RKO (cell line): ENCODE measurements at regions not wholly inside any gene's neighbourhood (a gene's known extent, or its start where the extent isn't known, plus 50 kb on each side); places are given as distances from the start of the nearest gene placed in this dataset.

ENCODE experiments used
- DNase-seq: peaks from one replicate; pipeline ENCODE4 v3.0.0-alpha.2; 2016; ENCODE audit warnings: low spot score

DNA sequence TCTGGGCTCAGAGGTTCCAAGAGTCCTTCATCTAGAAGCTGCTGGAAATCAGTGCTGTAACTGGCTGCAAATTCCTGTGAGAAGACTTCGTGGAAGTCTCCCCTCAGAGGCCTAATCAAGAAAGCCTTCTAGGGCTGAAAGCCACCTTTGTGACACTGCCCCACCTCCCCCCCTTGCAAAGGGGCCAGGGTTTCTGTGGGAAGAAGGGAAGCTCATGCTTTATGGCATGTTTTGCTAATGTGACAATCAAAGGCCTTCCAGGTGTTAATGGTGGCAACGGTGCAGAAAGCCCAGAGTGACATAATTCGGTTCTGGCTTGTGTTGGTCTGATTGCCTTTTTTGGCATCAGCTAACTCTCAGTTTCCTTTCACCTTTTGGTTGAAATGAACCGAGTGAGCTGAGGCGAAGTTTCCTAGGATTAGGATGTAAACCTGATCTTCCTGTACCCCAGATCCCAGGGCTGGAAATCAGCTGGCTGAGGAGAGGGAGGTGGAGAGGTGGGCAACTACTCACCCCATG, 126.9 kb upstream of the TRIB2 start:
- no peak for DNase-seq

DNA sequence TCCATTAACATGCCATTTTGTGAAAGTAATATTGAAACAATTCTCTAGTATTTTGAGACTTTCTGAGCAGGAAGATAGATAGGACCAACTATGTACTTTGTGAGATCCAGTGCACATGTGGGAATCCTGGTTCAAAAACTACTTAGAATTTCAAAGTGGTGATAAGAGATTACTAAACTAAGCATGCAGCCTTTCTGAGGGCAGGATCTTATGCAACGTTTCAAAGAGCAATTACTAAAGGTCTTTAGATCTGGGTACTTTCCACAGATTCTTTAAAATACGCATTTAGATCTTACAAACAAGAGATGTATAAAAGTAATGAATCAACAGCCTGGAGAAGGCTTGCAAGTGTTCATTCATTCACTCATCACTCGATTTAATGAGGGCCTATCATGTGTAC, 124.4 kb upstream of the TRIB2 start:
- DNase-seq, result no peak

DNA sequence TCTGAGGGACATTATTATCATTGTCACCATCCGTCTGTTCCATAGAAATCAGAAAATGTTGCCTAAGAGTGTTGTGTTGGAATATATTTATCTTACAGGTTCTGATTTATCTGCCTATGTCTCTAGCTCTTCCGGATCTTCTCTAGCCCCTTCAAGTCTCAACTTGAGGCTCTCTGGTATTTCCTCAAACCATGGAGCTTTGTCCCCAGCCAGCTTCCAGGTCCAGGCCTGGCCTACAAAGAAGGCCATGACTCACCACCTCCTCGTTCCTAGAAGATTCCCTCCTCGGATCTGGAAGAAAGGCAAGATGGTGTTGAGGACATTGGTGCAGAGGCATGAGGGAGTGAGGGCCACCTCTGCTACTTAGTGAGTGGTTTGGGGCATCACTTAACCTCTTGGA, 122.1 kb upstream of the TRIB2 start:
- DNase-seq, result no peak

DNA sequence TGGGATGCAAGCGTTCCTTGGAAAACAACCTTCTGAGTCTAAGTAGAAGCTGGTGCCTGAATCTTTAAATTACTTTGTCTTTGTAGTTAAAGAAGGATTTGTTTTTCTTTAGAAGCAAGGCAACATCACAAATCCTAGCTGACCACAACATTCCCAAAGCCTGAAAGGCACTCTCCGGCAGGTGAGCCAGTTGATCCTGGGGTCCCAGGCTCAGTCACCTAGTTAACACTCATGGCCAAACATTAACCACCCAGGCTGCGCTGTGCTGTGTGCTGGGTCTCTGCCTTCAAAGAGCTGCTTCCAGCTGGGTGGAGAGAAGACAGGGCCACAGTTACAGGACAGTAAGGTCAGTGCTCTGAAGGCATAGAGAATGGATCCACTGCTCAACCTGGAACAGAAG, 120.0 kb upstream of the TRIB2 start:
- DNase-seq, result no peak

DNA sequence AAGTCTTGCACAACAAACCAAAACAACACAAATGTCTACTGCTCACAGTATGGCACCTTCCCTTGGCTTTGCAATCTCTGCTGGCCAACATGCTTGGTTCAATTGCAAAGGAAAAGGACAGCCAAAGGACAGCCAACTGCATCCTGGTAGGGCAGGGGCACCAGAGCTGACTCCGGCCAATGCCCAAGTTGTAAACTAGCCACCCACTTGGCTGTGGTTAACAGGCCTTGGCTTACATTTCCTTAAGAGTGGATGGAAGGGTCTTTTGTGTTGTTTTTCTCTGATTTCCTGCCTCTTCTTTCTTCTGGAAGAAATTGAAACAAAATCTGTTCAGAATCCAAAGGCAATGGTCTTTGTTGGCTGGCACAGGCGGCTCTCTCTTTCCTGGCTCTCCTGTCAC, 119.1 kb upstream of the TRIB2 start:
- DNase-seq, result no peak

DNA sequence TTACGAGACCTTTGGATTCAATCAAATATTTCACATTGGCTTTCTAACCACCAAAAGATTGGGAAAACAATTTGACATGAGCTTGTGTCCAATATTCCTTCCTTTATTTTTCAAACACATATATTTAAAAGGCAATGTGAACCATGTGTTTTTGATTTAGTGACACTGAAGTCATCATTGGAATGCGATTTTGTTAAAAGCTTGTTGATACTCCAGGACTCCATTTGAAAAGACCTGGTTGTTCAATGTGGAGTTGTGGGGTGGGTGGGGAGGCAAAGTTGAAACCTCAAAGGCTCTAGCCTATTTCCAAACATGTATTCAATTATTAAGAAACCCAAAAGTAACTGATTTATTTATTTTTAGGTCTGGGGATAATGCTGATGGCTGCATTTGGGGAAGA, 114.1 kb upstream of the TRIB2 start:
- no peak for DNase-seq

DNA sequence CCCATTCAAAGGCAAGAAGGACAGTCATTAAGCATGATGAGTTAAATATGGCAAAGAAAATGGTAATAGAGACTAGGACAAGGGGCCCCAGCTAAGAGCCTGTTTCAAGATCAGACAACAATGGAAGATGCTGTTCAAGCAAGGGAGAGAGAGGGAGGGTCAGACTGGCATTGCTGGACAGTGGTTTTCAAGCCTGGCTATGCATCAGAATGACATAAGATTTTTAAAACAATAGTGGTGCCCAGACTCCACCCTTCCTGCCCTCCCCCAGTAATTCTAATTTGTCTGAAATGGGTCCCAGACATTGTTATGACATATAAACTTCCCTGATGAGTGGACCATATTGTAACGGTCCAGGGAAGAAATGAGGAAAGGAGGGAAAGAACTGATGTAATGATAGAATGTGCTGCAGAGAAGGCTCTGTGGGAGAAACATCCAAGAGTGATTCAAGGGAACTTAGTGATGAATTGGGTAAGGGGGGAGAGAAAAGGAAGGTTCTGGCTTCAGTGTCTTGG, 112.9 kb upstream of the TRIB2 start:
- DNase-seq, result no peak

DNA sequence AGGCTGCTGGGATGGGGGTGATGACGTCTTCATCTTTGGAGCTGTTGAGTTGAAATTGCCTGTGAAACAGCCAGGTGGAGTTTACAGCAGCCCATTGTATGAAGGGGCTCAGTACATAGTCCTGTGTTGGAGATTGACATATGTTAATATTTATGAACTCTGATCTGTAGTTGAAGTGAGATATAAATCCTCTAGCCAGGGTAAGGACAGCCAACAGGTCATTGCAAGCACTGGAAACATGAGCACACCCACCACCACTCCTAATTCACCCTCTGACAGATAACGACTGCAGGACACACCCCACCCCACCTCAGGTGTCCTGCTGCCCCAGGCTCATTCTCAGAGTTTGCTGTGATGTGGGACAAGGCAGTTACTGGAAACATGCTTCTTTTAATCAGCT, 112.4 kb upstream of the TRIB2 start:
- no peak for DNase-seq

DNA sequence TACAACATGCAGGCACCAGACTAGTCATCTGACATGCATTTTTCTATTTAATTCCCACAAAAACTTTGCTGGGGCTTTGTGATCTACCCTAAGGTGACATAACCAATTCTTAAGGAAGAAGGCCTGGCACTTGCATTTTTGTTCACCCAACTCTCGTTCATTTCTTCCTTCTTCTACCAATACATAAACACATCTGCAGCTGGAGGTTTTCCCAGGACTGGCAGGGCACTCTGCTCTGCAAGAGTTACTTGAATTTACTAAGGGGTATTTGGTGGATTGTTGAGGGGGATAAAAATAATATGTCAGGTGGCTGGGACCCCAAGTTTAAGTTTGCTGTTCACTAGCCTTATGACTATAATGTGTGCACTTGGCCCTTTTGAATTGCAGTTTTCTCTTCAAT, 111.4 kb upstream of the TRIB2 start:
- no peak for DNase-seq

DNA sequence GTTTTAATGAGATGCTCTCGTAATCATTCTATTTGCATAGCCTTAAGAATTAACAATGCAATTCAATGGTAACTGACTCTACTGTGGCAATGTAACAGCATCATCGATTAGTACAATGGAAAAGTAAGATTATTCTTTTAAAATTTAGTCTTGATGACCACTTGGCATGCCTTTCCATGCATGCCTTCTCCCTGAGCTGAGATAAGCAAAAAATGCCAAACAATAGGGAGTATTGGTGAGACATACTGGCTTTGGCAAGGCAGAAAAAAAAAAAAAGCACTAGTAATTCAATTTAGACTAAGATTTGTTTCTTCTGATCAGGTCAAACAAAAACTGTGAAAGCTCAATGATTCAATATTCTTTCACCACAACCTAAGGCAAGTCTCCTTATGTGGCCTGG, 110.8 kb upstream of the TRIB2 start:
- no peak for DNase-seq

DNA sequence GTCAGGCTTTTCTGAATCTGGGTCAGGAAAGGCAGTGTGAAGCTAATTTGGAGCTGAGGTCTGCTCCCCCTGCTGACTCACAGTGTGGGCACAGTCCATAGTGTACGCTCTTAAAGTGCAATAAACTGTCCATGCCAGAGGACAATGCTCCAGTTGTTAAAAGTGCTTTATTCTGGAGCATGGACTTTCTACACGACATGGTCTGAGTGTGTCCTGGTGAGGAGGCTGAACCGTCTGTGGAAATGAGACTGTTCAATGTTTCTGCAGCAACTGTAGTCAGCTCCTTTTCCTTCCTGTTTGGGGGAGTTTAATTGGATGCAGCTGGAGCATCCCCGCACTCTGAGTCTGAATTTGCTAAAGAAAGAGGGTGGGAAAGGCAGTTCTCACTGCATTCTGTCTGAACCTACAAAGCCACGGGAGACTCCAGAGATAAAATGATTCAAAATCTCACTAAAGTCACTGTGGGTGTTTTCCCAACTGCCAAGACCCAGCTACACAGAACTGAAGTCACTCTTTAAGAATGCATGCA, 110.2 kb upstream of the TRIB2 start:
- DNase-seq, result no peak

DNA sequence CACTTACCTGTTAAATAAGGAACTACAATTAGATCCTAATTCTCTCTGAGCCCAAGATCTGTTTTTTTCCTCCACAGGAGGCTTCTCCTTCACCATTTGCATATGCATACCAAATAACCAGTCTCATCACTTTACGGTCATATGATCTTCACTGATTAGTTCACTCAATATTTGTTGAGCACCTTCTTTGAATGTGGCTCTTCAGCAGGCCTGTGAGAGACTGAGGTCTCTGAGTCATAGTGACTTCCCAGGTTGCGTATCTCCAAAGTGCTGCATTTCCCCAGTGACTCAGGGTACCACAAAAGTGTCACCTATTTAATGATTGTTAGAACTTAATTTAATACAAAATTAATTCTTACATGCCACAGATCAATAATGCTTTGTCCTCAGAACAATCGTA, 108.8 kb upstream of the TRIB2 start:
- DNase-seq, result no peak

DNA sequence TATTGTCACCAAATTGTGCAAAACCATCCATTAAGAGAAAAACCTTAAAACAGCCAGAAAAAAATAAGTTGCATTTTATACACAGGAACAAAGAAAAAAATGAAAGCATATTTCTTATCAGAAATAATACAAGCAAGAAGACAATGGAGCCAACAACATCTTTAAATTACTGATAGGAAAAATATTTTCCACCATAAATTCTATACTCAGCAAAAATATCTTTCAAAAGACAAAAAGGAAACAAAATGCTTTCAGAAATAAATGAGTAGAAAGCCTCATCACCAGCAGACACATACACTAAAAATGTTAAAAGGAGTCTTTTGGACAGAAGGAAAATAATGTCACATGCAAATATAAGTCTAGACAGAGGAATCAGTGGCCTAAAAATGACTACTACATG, 106.4 kb upstream of the TRIB2 start:
- no peak for DNase-seq

DNA sequence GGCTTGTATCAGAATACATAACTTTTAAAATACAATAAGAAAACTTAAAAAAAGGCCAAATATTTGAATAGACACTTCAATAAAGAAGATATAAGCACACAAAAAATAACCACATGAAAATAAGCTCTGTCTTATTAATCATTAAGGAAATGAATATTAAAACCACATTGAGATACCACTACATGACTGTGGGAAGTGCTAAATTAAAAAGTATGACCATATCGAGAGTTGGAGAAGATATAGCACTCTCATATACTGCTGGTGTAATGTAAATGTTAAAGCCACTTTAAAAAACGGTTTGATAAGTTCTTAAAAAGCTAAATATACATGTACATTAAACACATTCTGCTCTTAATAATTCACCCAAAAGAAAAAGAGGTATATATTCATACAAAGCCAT, 104.6 kb upstream of the TRIB2 start:
- DNase-seq, result no peak

DNA sequence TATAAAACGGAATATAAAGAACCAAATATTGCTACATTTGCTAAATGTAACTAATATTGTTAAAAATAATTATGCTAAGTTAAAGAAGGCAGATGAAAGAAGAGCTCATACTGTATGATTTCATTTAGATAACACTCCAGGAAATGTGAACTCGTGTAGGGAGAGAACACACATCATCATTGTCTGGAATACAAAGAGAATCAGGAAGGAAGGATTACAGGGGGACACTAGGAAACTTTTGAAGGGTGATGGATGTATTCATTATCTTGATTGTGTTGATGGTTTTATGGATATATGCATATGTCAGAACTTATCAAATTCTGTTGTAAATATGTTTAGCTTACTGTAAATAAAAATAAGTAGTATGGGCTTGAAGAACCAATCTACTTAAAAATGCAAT, 104.1 kb upstream of the TRIB2 start:
- DNase-seq, result no peak

DNA sequence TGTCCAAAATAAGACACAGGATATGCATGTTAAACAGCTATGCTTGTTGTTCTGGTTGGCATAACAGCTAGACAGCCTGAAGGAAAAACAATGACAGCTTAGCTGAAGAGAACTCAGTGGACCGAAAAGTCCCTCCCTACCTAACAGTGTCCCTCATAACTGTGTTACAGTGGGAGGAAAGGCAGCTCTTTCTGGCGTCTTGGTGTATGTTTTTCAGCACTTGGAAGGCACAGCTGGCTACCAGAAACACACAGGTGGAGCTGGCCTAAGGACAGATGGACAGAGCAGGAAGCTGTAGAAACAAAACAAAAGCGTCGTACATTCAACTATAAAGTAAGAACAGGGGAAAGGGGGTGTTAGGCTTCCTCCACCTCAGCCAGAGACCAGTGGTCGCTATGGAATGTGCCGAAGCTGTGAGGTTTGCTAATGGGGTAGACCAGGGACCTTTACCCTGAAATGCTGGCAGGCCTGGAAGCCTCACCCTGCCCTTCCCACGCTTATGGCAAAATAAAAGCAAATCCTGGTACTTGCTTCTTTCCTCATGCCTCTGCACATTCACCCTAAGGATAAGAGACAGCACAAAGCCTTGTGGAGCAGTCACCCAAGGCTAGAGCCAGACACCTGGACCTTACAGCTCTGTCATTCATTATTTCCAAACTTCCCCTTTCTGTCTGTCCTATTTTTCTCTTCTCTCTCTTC, 103.5 kb upstream of the TRIB2 start:
- no peak for DNase-seq

DNA sequence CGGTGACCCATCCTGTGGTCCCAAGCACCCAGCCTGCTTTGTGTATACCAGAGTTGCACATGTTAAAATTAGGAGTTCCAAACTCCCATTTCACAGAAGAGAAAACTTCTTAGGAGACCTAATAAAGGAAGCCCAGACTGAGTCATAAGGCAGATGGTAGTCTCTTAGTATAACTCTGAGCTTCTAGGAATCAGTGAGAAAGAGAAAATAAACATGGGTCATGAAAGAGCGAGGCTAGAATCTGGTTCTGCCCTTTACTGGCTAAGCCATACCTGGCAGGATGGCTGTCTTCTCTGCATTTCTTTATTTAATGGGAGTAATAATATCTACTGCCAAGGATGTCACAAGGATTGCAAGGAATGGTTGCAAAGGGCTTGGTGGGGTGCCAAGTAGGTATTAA, 101.2 kb upstream of the TRIB2 start:
- no peak for DNase-seq

DNA sequence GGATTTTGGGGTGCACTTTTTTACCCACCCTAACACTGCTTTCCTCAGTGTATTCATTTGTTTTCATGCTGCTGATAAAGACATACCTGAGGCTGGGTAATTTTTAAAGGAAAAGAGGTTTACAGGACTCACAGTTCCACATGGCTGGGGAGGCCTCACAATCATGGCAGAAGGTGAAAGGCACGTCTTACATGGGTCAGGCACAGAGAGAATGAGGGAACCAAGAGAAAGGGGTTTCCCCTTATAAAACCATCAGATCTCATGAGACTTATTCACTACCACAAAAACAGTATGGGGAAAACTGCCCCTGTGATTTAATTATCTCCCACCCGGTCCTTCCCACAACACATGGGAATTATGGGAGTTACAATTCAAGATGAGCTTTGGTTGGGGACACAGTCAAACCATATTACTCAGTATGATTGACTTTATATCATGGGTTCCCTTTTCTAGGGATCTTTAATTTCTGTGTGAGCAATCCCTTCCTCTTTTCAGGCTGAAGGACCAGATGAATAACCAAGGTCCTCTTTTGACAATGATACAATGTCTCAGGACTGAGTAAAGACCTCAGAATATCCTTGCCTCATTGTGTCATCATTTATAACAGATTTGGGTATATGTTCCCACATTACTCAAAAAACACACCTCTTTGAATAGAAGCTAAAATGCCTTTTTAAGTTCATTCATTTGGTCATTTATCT, 100.1 kb upstream of the TRIB2 start:
- DNase-seq, result no peak

DNA sequence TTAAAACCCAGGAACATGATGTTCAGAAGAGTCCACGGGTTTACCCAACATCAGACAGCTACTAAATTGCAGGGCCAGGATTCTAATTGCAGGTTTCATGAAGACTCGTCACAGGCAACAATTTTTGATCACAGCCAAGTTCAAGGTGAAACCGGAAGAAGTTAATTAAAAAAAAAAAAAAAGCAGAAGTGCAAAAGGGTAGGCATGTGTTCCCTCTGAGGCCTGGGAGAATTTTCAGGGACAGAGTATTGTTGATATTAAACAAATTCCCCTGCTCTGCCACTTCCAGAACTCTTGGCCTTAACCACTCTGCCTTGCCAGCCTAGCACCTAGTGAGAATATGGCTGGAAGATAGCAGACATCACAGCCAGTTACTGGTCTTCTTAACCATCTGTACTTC, 99.4 kb upstream of the TRIB2 start:
- DNase-seq, result no peak

DNA sequence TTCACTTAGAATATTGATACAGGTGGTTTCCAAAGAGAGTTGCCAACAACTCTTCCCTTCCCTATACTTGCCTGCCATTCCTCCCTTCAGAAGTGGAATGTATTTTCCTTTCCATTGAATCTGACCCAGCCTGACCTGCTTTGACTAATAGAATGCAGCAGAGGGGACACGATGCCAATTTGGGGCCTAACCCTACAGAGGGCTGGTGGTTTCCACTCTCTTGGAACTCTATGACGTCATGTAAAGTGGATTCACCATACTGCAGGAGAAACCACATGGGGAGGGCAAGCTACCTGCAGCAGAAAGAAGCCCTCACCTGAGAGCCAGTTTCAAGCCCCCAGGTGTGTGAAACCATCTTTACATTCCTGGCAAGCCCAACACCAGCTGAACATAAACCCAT, 98.9 kb upstream of the TRIB2 start:
- DNase-seq, result no peak

DNA sequence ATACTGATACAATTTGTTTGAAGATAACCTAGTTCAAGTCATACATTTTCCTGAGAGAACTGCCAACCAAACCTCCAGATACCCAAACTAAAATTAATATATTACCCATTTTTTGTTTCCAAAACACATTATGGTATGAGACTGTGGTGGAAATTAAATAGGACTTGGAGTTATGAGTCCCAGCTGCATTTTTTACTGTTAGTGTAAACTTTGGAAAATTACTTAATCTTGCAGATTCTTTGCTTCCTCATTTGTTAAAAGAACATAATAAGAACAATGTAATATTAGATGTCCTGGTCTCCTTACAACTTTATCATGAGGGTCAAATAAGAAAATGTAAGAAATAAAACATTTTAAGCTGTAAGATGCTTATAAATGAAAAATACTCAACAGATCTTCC, 98.2 kb upstream of the TRIB2 start:
- no peak for DNase-seq

DNA sequence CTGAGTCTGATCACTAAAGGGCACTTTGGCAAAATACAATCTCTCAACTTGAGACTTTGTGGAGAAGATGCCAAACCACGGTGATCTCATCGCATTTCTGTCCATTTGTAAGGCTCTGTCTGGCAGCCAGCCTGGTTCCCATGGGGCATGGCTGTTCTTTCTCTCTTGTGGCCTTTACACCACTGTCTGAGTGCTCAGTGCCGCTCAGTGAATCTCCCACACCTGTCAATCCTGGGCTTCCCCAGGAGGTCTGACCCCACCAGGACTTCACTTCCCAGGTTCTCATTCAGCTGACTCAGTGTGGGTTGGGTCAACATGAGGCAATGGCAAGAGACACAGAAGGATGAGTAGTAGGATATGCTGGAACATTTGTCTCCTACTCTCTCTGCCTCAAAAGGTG, 96.8 kb upstream of the TRIB2 start:
- DNase-seq, result no peak

DNA sequence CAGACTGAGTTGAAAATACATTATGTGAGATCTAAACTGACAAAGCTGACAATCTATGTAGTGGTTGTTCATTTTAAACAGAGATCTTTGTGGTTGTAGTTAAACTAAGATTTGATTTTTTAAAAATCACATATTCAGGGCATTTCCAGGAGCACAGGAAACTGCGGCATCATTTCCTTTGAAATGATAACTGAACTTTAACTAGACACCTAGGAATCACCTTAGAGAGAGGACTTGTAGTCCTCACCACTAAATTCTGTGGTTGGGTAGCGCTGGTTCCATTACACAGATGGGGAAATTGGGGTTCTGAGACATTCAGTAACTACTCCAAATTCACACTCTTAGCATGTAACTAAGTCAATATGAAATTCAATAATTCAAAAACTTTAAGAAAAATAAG, 96.0 kb upstream of the TRIB2 start:
- no peak for DNase-seq

DNA sequence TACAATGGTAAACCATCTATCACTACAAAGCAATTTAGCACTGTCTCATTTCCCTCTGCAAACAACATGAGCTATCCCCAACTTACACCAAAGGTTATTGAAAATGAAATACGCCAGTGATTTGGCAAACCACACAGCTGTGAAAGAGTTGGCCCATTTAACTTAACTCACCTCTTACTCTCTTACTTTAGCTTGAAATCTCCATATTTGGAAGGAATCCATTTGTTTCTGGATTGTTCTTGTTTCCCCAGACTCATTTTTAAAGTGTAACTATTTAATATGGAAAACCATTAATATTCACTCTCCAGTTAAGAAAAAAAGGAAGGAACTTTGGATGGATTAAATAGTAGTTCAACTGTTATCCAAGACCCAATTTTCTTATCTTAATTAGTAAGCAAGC, 93.7 kb upstream of the TRIB2 start:
- no peak for DNase-seq
